Activated CD8-positive, alpha-beta memory T cell treated with anti-CD3 and anti-CD28 coated beads for 24 hours (primary cell): ENCODE measurements at regions not wholly inside any gene's neighbourhood (a gene's known extent, or its start where the extent isn't known, plus 50 kb on each side); places are given as distances from the start of the nearest gene placed in this dataset.
"Not testable (repeated sequence)": the region's sequence is repeated elsewhere in the genome, so short reads cannot be mapped to it uniquely, and the experiment has no call there.

Source experiments
- DNase-seq: peaks from one replicate; pipeline ENCODE4 v3.0.0-alpha.2; 2020

GRCh38 chr14:19052977-19053376 lies 85.7 kb downstream of the POTEM start:
- DNase-seq = not testable (repeated sequence)

GRCh38 chr14:19053426-19054050 lies 86.3 kb downstream of the POTEM start:
- DNase-seq = not testable (repeated sequence)

- DNase-seq = not testable (repeated sequence)
These were observed 87.0 kb downstream of the POTEM start for GRCh38 chr14:19054108-19054721.

- DNase-seq = not testable (repeated sequence)
These were observed 87.7 kb downstream of the POTEM start for GRCh38 chr14:19054934-19055333.

- peak; percentile 53 for DNase-seq
These were observed 91.8 kb downstream of the POTEM start for GRCh38 chr14:19059066-19059465.

GRCh38 chr14:19061689-19062450 lies 94.6 kb downstream of the POTEM start:
- DNase-seq = not testable (repeated sequence)

- DNase-seq = not testable (repeated sequence)
These were observed 101.7 kb downstream of the POTEM start for GRCh38 chr14:19068957-19069356.

- not testable (repeated sequence) for DNase-seq
These were observed 105.3 kb downstream of the POTEM start for GRCh38 chr14:19072518-19072917.

GRCh38 chr14:19088632-19089031 lies 121.4 kb downstream of the POTEM start:
- DNase-seq = not testable (repeated sequence)

- DNase-seq = not testable (repeated sequence)
These were observed 126.0 kb downstream of the POTEM start for GRCh38 chr14:19093227-19093626.

GRCh38 chr14:19094731-19095130 lies 127.5 kb downstream of the POTEM start:
- DNase-seq = not testable (repeated sequence)

- not testable (repeated sequence) for DNase-seq
These were observed 127.9 kb downstream of the POTEM start for GRCh38 chr14:19095167-19095566.

- DNase-seq = not testable (repeated sequence)
These were observed 129.2 kb downstream of the POTEM start for GRCh38 chr14:19096467-19096866.

- DNase-seq = not testable (repeated sequence)
These were observed 129.6 kb downstream of the POTEM start for GRCh38 chr14:19096876-19097275.

GRCh38 chr14:19097306-19097705 lies 130.1 kb downstream of the POTEM start:
- DNase-seq = not testable (repeated sequence)

- not testable (repeated sequence) for DNase-seq
These were observed 130.5 kb downstream of the POTEM start for GRCh38 chr14:19097750-19098149.

GRCh38 chr14:19098230-19098629 lies 131.0 kb downstream of the POTEM start:
- DNase-seq = not testable (repeated sequence)

GRCh38 chr14:19098732-19099131 lies 131.5 kb downstream of the POTEM start:
- DNase-seq = peak; percentile 52

GRCh38 chr14:19099336-19099735 lies 132.1 kb downstream of the POTEM start:
- DNase-seq = not testable (repeated sequence)

GRCh38 chr14:19099939-19100338 lies 132.7 kb downstream of the POTEM start:
- not testable (repeated sequence) for DNase-seq

- not testable (repeated sequence) for DNase-seq
These were observed 138.3 kb downstream of the POTEM start for GRCh38 chr14:19105551-19105950.

- not testable (repeated sequence) for DNase-seq
These were observed 142.7 kb downstream of the POTEM start for GRCh38 chr14:19109887-19110286.

- not testable (repeated sequence) for DNase-seq
These were observed 153.1 kb downstream of the POTEM start for GRCh38 chr14:19120383-19120782.
